ENCODE measurements at regions not wholly inside any gene's neighbourhood (a gene's known extent, or its start where the extent isn't known, plus 50 kb on each side); places are given as distances from the start of the nearest gene placed in this dataset.

- Histone ChIP-seq H3K27me3 (ENCODE audit: low read depth, low read length) (no peaks in the 10 kb centered on the region), H3K4me3 (ENCODE audit: low read depth in 1 of 2, low read length in 2 of 2) (no peak overlapping the region), H3K36me3 (ENCODE audit: control insufficient read depth in 1 of 2, insufficient read depth in 2 of 2, low read length in 2 of 2) (no peaks in the 10 kb centered on the region), H3K4me1 (ENCODE audit: control insufficient read depth in 1 of 2, insufficient read depth in 2 of 2, low read length in 2 of 2) (no peaks in the 10 kb centered on the region), H3K9me3 (ENCODE audit: control insufficient read depth in 1 of 2, low read length in 2 of 2) (no peaks in the 10 kb centered on the region), H3K27ac (ENCODE audit: low read length) (no peak overlapping the region)
These were observed 89.6 kb downstream of the DDX1 start for GRCh38 chr2:15681089-15681885.

- H3K4me3 ChIP-seq (ENCODE audit: low read depth in 1 of 2, low read length in 2 of 2) = no peak overlapping the region
- no peaks in the 10 kb centered on the region for H3K4me1 ChIP-seq (ENCODE audit: control insufficient read depth in 1 of 2, insufficient read depth in 2 of 2, low read length in 2 of 2)
- H3K27me3 ChIP-seq (ENCODE audit: low read depth, low read length) = no peaks in the 10 kb centered on the region
- H3K36me3 ChIP-seq (ENCODE audit: control insufficient read depth in 1 of 2, insufficient read depth in 2 of 2, low read length in 2 of 2) = no peaks in the 10 kb centered on the region
- H3K9me3 ChIP-seq (ENCODE audit: control insufficient read depth in 1 of 2, low read length in 2 of 2) = peaks cover 0 to 5% of the 10 kb centered on the region in 2 donors
- no peak overlapping the region for H3K27ac ChIP-seq (ENCODE audit: low read length)
These were observed 90.7 kb downstream of the DDX1 start for GRCh38 chr2:15682354-15682753.

- Histone ChIP-seq H3K4me3 (ENCODE audit: low read depth in 1 of 2, low read length in 2 of 2) (no peak overlapping the region), H3K9me3 (ENCODE audit: control insufficient read depth in 1 of 2, low read length in 2 of 2) (peaks cover 0 to 5% of the 10 kb centered on the region in 2 donors), H3K27ac (ENCODE audit: low read length) (no peak overlapping the region), H3K27me3 (ENCODE audit: low read depth, low read length) (no peaks in the 10 kb centered on the region), H3K36me3 (ENCODE audit: control insufficient read depth in 1 of 2, insufficient read depth in 2 of 2, low read length in 2 of 2) (no peaks in the 10 kb centered on the region), H3K4me1 (ENCODE audit: control insufficient read depth in 1 of 2, insufficient read depth in 2 of 2, low read length in 2 of 2) (no peaks in the 10 kb centered on the region)
These were observed 92.7 kb downstream of the DDX1 start for GRCh38 chr2:15684161-15685039.

GRCh38 chr2:15685143-15685542 lies 93.5 kb downstream of the DDX1 start:
- Histone ChIP-seq H3K4me1 (ENCODE audit: control insufficient read depth in 1 of 2, insufficient read depth in 2 of 2, low read length in 2 of 2) (no peaks in the 10 kb centered on the region), H3K4me3 (ENCODE audit: low read depth in 1 of 2, low read length in 2 of 2) (no peak overlapping the region), H3K36me3 (ENCODE audit: control insufficient read depth in 1 of 2, insufficient read depth in 2 of 2, low read length in 2 of 2) (no peaks in the 10 kb centered on the region), H3K27me3 (ENCODE audit: low read depth, low read length) (no peaks in the 10 kb centered on the region), H3K9me3 (ENCODE audit: control insufficient read depth in 1 of 2, low read length in 2 of 2) (peaks cover 0 to 5% of the 10 kb centered on the region in 2 donors), H3K27ac (ENCODE audit: low read length) (no peak overlapping the region)

- H3K4me3 ChIP-seq (ENCODE audit: low read depth in 1 of 2, low read length in 2 of 2) = no peak overlapping the region
- no peaks in the 10 kb centered on the region for H3K4me1 ChIP-seq (ENCODE audit: control insufficient read depth in 1 of 2, insufficient read depth in 2 of 2, low read length in 2 of 2)
- H3K27ac ChIP-seq (ENCODE audit: low read length) = no peak overlapping the region
- no peaks in the 10 kb centered on the region for H3K36me3 ChIP-seq (ENCODE audit: control insufficient read depth in 1 of 2, insufficient read depth in 2 of 2, low read length in 2 of 2)
- no peaks in the 10 kb centered on the region for H3K27me3 ChIP-seq (ENCODE audit: low read depth, low read length)
- H3K9me3 ChIP-seq (ENCODE audit: control insufficient read depth in 1 of 2, low read length in 2 of 2) = peaks cover 0 to 5% of the 10 kb centered on the region in 2 donors
These were observed 95.0 kb downstream of the DDX1 start for GRCh38 chr2:15686643-15687042.

- H3K4me3 ChIP-seq (ENCODE audit: low read depth in 1 of 2, low read length in 2 of 2) = no peak overlapping the region
- no peaks in the 10 kb centered on the region for H3K4me1 ChIP-seq (ENCODE audit: control insufficient read depth in 1 of 2, insufficient read depth in 2 of 2, low read length in 2 of 2)
- no peak overlapping the region for H3K27ac ChIP-seq (ENCODE audit: low read length)
- H3K36me3 ChIP-seq (ENCODE audit: control insufficient read depth in 1 of 2, insufficient read depth in 2 of 2, low read length in 2 of 2) = no peaks in the 10 kb centered on the region
- H3K9me3 ChIP-seq (ENCODE audit: control insufficient read depth in 1 of 2, low read length in 2 of 2) = peaks cover 0 to 5% of the 10 kb centered on the region in 2 donors
- H3K27me3 ChIP-seq (ENCODE audit: low read depth, low read length) = no peaks in the 10 kb centered on the region
These were observed 95.6 kb downstream of the DDX1 start for GRCh38 chr2:15687243-15687642.

- H3K9me3 ChIP-seq (ENCODE audit: control insufficient read depth in 1 of 2, low read length in 2 of 2) = peaks cover 0 to 5% of the 10 kb centered on the region in 2 donors
- H3K27me3 ChIP-seq (ENCODE audit: low read depth, low read length) = no peaks in the 10 kb centered on the region
- no peaks in the 10 kb centered on the region for H3K4me1 ChIP-seq (ENCODE audit: control insufficient read depth in 1 of 2, insufficient read depth in 2 of 2, low read length in 2 of 2)
- no peak overlapping the region for H3K27ac ChIP-seq (ENCODE audit: low read length)
- no peaks in the 10 kb centered on the region for H3K36me3 ChIP-seq (ENCODE audit: control insufficient read depth in 1 of 2, insufficient read depth in 2 of 2, low read length in 2 of 2)
- H3K4me3 ChIP-seq (ENCODE audit: low read depth in 1 of 2, low read length in 2 of 2) = no peak overlapping the region
These were observed 96.1 kb downstream of the DDX1 start for GRCh38 chr2:15687720-15688119.

- H3K9me3 ChIP-seq (ENCODE audit: control insufficient read depth in 1 of 2, low read length in 2 of 2) = peaks cover 0 to 5% of the 10 kb centered on the region in 2 donors
- H3K4me1 ChIP-seq (ENCODE audit: control insufficient read depth in 1 of 2, insufficient read depth in 2 of 2, low read length in 2 of 2) = no peaks in the 10 kb centered on the region
- no peaks in the 10 kb centered on the region for H3K36me3 ChIP-seq (ENCODE audit: control insufficient read depth in 1 of 2, insufficient read depth in 2 of 2, low read length in 2 of 2)
- no peak overlapping the region for H3K4me3 ChIP-seq (ENCODE audit: low read depth in 1 of 2, low read length in 2 of 2)
- no peak overlapping the region for H3K27ac ChIP-seq (ENCODE audit: low read length)
- H3K27me3 ChIP-seq (ENCODE audit: low read depth, low read length) = no peaks in the 10 kb centered on the region
These were observed 97.4 kb downstream of the DDX1 start for GRCh38 chr2:15688924-15689568.

GRCh38 chr2:15689654-15690053 lies 98.0 kb downstream of the DDX1 start:
- Histone ChIP-seq H3K4me1 (ENCODE audit: control insufficient read depth in 1 of 2, insufficient read depth in 2 of 2, low read length in 2 of 2) (no peaks in the 10 kb centered on the region), H3K9me3 (ENCODE audit: control insufficient read depth in 1 of 2, low read length in 2 of 2) (peaks cover 0 to 5% of the 10 kb centered on the region in 2 donors), H3K27me3 (ENCODE audit: low read depth, low read length) (no peaks in the 10 kb centered on the region), H3K4me3 (ENCODE audit: low read depth in 1 of 2, low read length in 2 of 2) (no peak overlapping the region), H3K36me3 (ENCODE audit: control insufficient read depth in 1 of 2, insufficient read depth in 2 of 2, low read length in 2 of 2) (no peaks in the 10 kb centered on the region), H3K27ac (ENCODE audit: low read length) (no peak overlapping the region)

GRCh38 chr2:15691586-15692310 lies 100.1 kb downstream of the DDX1 start:
- no peak overlapping the region for H3K27ac ChIP-seq (ENCODE audit: low read length)
- H3K36me3 ChIP-seq (ENCODE audit: control insufficient read depth in 1 of 2, insufficient read depth in 2 of 2, low read length in 2 of 2) = no peaks in the 10 kb centered on the region
- no peaks in the 10 kb centered on the region for H3K4me1 ChIP-seq (ENCODE audit: control insufficient read depth in 1 of 2, insufficient read depth in 2 of 2, low read length in 2 of 2)
- H3K9me3 ChIP-seq (ENCODE audit: control insufficient read depth in 1 of 2, low read length in 2 of 2) = peaks cover 0 to 1% of the 10 kb centered on the region in 2 donors
- no peak overlapping the region for H3K4me3 ChIP-seq (ENCODE audit: low read depth in 1 of 2, low read length in 2 of 2)
- H3K27me3 ChIP-seq (ENCODE audit: low read depth, low read length) = no peaks in the 10 kb centered on the region
